ENCODE measurements at regions not wholly inside any gene's neighbourhood (a gene's known extent, or its start where the extent isn't known, plus 50 kb on each side); places are given as distances from the start of the nearest gene placed in this dataset.

DNA sequence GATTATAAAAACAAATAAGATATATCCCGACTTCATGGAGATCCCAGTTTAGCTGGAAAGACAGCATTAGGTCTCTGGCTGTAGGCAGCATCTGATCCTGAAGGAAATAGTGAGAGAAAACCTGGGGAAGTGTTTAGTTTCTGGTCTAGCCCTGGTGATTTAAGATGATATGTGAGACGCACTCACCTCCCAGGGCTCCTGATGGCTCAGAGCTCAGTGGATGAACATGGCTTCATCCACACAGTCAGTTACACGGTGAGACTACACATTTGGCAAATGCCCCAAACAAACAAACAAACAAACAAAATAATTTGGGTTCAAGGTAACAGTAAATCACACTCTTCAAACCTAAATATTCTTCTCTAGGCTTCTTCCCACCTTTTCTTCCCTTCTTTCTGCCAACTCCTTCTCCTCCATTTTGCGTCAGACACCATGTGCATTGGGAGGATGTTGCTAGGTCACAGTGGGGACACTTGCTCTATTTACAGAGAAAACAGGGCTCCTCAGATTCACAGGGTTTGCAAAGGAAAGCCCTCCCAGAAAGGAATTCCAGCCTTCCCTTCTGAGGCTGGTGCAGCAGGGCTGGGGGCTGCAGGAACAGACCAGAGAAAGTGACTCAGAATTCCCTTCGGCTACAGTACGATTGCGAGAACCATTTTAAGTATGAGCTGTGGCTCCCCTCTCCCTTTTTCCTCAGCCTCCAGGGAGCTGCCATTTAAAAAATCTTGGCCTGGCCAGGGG lies 59.6 kb upstream of the SALL4 start:
- TF ChIP-seq POLR2A (IDR thresholded peaks at IDR 0.05), result no peak
- TF ChIP-seq, protein P1, sequence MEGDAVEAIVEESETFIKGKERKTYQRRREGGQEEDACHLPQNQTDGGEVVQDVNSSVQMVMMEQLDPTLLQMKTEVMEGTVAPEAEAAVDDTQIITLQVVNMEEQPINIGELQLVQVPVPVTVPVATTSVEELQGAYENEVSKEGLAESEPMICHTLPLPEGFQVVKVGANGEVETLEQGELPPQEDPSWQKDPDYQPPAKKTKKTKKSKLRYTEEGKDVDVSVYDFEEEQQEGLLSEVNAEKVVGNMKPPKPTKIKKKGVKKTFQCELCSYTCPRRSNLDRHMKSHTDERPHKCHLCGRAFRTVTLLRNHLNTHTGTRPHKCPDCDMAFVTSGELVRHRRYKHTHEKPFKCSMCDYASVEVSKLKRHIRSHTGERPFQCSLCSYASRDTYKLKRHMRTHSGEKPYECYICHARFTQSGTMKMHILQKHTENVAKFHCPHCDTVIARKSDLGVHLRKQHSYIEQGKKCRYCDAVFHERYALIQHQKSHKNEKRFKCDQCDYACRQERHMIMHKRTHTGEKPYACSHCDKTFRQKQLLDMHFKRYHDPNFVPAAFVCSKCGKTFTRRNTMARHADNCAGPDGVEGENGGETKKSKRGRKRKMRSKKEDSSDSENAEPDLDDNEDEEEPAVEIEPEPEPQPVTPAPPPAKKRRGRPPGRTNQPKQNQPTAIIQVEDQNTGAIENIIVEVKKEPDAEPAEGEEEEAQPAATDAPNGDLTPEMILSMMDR (IDR thresholded peaks at IDR 0.05 in 4 of 5, conservative IDR thresholded peaks at IDR 0.05 in 1 of 5), result no peak
